ENCODE measurements at regions not wholly inside any gene's neighbourhood (a gene's known extent, or its start where the extent isn't known, plus 50 kb on each side); places are given as distances from the start of the nearest gene placed in this dataset.
A peak's percentile ranks its signal among the peaks of the same experiment; 100 is the strongest.
"Not testable (repeated sequence)": the region's sequence is repeated elsewhere in the genome, so short reads cannot be mapped to it uniquely, and the experiment has no call there.

- DNase-seq: no peak
Observed at GRCh38 chr9:38153152-38153909, 84.3 kb upstream of the SHB start.

GRCh38 chr9:38149647-38150046 is 80.6 kb upstream of the SHB start:
- DNase-seq: no peak

- DNase-seq: no peak
Observed at GRCh38 chr9:38146844-38147243, 77.8 kb upstream of the SHB start.

GRCh38 chr9:38145526-38146053 is 76.6 kb upstream of the SHB start:
- DNase-seq: no peak

GRCh38 chr9:38144421-38144820 is 75.4 kb upstream of the SHB start:
- no peak for DNase-seq

GRCh38 chr9:38141746-38142591 is 72.9 kb upstream of the SHB start:
- DNase-seq: no peak

GRCh38 chr9:38138276-38138675 is 69.2 kb upstream of the SHB start:
- DNase-seq: no peak

- no peak for DNase-seq
Observed at GRCh38 chr9:38137342-38137741, 68.3 kb upstream of the SHB start.

- DNase-seq: no peak
Observed at GRCh38 chr9:38136386-38136785, 67.4 kb upstream of the SHB start.

GRCh38 chr9:38134611-38135237 is 65.7 kb upstream of the SHB start:
- no peak for DNase-seq

- DNase-seq: no peak
Observed at GRCh38 chr9:38133595-38133994, 64.6 kb upstream of the SHB start.

GRCh38 chr9:38132956-38133355 is 63.9 kb upstream of the SHB start:
- DNase-seq: no peak

- no peak for DNase-seq
Observed at GRCh38 chr9:38131729-38132128, 62.7 kb upstream of the SHB start.

- no peak for DNase-seq
Observed at GRCh38 chr9:38130724-38131123, 61.7 kb upstream of the SHB start.

GRCh38 chr9:38129366-38129765 is 60.3 kb upstream of the SHB start:
- no peak for DNase-seq

GRCh38 chr9:38128752-38129270 is 59.8 kb upstream of the SHB start:
- no peak for DNase-seq

- DNase-seq: no peak
Observed at GRCh38 chr9:38127271-38127839, 58.3 kb upstream of the SHB start.

GRCh38 chr9:38126730-38127129 is 57.7 kb upstream of the SHB start:
- peak; percentile 95 for DNase-seq

- DNase-seq: no peak
Observed at GRCh38 chr9:38125889-38126288, 56.9 kb upstream of the SHB start.

GRCh38 chr9:38123359-38123758 is 54.3 kb upstream of the SHB start:
- not testable (repeated sequence) for DNase-seq

- no peak for DNase-seq
Observed at GRCh38 chr9:38120961-38121360, 51.9 kb upstream of the SHB start.

- peak; percentile 85 for DNase-seq
Observed at GRCh38 chr9:38119560-38120236, 50.7 kb upstream of the SHB start.

Data from NCI-H2029 treated with DMSO at 0.1 percent for 48 hours (cell line).